ENCODE measurements at regions not wholly inside any gene's neighbourhood (a gene's known extent, or its start where the extent isn't known, plus 50 kb on each side); places are given as distances from the start of the nearest gene placed in this dataset.
"Not testable (repeated sequence)": the region's sequence is repeated elsewhere in the genome, so short reads cannot be mapped to it uniquely, and the experiment has no call there.

DNA sequence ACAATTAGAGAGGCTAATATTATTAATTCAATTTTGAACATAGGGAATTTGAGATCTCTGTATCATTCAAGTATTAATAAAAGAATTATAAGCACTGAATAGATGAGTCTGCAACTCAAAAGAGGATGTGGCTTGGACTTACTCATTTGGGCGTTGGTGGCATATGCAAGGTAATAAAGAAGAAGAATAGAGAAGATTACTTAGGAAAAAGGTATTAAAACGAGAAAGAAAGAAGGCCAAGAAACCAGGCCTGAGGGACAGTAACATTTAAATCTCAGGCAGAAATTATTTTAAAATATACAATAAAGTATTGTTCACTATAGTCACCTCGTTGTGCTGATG, 383.0 kb upstream of the INTU start:
- Histone ChIP-seq H3K9ac (ENCODE audit: low read depth, low read length) (no peak overlapping the region), H3K9me3 (ENCODE audit: control insufficient read depth, insufficient read depth, low read length) (no peaks in the 10 kb centered on the region), H3K36me3 (ENCODE audit: control insufficient read depth, insufficient read depth, low read length) (no peaks in the 10 kb centered on the region), H3K4me1 (ENCODE audit: control insufficient read depth, insufficient read depth, low read length) (no peaks in the 10 kb centered on the region), H3K4me3 (ENCODE audit: low read depth, low read length) (no peak overlapping the region), H3K27me3 (ENCODE audit: control insufficient read depth, insufficient read depth, low read length) (no peaks in the 10 kb centered on the region)

DNA sequence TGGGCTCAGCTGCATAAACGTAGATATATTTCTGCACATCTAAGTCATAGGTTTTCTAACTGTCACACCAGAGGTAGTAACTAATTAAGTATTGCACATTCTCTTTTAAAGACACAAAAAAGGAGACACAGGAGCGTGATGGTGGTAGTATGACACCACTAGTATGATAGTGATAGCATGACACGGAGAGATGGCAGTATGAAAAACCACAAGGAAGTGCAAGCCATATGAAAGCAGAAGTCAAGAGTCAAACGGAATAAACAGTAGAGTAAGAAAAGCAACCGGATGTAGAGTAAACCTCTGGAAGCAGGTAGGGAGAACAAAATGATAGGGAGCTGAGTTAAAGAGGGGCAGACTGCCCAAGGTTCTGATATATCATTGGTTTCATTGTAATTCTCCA, 382.2 kb upstream of the INTU start:
- no peaks in the 10 kb centered on the region for H3K4me1 ChIP-seq (ENCODE audit: control insufficient read depth, insufficient read depth, low read length)
- H3K27me3 ChIP-seq (ENCODE audit: control insufficient read depth, insufficient read depth, low read length) = no peaks in the 10 kb centered on the region
- no peaks in the 10 kb centered on the region for H3K9me3 ChIP-seq (ENCODE audit: control insufficient read depth, insufficient read depth, low read length)
- no peaks in the 10 kb centered on the region for H3K36me3 ChIP-seq (ENCODE audit: control insufficient read depth, insufficient read depth, low read length)
- no peak overlapping the region for H3K4me3 ChIP-seq (ENCODE audit: low read depth, low read length)
- no peak overlapping the region for H3K9ac ChIP-seq (ENCODE audit: low read depth, low read length)

DNA sequence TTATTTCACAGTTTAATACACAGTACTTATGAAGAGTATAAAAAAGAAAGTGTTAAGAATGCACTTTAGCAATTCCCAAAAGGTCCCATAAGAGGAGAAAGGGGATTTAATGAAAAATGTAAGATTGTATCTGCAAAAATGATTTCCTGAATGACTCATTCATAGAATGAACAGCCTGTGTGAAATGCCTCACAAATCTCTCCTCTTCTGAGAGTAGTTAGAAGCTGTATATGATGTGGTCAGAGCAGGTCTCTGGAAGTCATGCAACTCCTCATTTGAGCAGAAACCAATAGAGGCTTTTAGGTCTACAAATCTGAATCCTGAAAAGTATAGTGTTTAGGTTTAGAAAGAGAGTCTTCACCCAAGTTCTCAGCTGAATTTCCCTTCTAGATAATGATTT, 381.3 kb upstream of the INTU start:
- H3K9me3 ChIP-seq (ENCODE audit: control insufficient read depth, insufficient read depth, low read length) = no peaks in the 10 kb centered on the region
- no peaks in the 10 kb centered on the region for H3K27me3 ChIP-seq (ENCODE audit: control insufficient read depth, insufficient read depth, low read length)
- H3K4me1 ChIP-seq (ENCODE audit: control insufficient read depth, insufficient read depth, low read length) = no peaks in the 10 kb centered on the region
- H3K9ac ChIP-seq (ENCODE audit: low read depth, low read length) = no peak overlapping the region
- no peaks in the 10 kb centered on the region for H3K36me3 ChIP-seq (ENCODE audit: control insufficient read depth, insufficient read depth, low read length)
- no peak overlapping the region for H3K4me3 ChIP-seq (ENCODE audit: low read depth, low read length)

DNA sequence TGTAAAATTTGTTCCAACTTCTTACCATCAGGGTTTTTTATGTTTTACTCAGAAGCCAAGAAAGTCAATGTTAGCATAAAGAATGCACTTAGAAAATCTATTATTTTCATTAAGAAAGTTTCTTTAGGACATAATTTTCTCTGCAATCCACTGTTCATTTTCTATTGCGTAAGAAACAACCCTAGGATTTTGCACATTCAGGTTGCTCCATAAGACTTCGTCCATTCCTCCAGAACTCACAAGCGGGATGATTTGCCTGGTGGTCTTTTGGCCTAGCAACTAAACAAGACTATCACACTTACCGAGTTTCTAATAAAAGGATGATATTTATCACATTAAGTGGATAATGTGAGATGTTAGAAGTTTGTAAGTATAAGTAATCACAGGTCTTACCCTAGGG, 376.3 kb upstream of the INTU start:
- Histone ChIP-seq H3K4me1 (ENCODE audit: control insufficient read depth, insufficient read depth, low read length) (no peaks in the 10 kb centered on the region), H3K27me3 (ENCODE audit: control insufficient read depth, insufficient read depth, low read length) (no peaks in the 10 kb centered on the region), H3K9me3 (ENCODE audit: control insufficient read depth, insufficient read depth, low read length) (no peaks in the 10 kb centered on the region), H3K4me3 (ENCODE audit: low read depth, low read length) (no peak overlapping the region), H3K36me3 (ENCODE audit: control insufficient read depth, insufficient read depth, low read length) (no peaks in the 10 kb centered on the region), H3K9ac (ENCODE audit: low read depth, low read length) (no peak overlapping the region)

DNA sequence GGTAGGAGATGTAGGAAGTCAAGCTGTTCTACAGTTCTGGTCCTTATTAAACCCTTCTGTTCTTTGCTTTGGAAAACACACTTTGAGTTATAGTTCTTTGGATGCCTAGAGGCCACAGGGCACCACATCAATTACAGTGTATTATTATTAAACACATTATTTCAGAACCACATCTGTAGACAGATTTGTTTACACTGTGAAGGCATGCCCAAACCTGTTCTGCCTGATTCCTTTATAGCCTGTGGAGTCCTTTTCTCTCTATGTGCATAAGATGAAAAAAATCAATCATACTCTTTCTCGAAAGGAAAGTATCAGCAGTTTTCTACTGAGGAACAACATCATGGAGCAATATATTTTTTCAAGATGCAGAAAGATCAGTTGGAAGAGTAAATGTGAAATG, 371.3 kb upstream of the INTU start:
- Histone ChIP-seq H3K4me1 (ENCODE audit: control insufficient read depth, insufficient read depth, low read length) (no peaks in the 10 kb centered on the region), H3K27me3 (ENCODE audit: control insufficient read depth, insufficient read depth, low read length) (no peaks in the 10 kb centered on the region), H3K36me3 (ENCODE audit: control insufficient read depth, insufficient read depth, low read length) (no peaks in the 10 kb centered on the region), H3K4me3 (ENCODE audit: low read depth, low read length) (no peak overlapping the region), H3K9ac (ENCODE audit: low read depth, low read length) (no peak overlapping the region), H3K9me3 (ENCODE audit: control insufficient read depth, insufficient read depth, low read length) (no peaks in the 10 kb centered on the region)

DNA sequence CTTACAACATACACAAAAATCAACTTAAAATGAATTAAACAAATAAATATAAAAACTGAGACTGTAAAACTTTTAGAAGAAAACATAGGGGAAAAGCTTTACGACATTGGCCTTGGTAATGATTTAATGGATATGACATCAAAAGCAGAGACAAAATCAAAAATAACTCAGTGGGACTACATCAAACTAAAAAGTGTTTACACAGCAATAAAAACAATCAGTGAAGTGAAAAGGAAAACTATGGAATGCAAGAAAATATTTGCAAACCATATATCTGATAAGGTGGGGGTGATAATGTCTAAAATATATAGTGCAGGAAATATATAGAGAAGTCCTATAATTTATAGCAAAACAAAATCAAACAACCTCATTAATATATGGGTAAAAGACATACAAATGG, 364.4 kb upstream of the INTU start:
- H3K4me3 ChIP-seq (ENCODE audit: low read depth, low read length) = no peak overlapping the region
- no peaks in the 10 kb centered on the region for H3K36me3 ChIP-seq (ENCODE audit: control insufficient read depth, insufficient read depth, low read length)
- no peak overlapping the region for H3K9ac ChIP-seq (ENCODE audit: low read depth, low read length)
- H3K9me3 ChIP-seq (ENCODE audit: control insufficient read depth, insufficient read depth, low read length) = no peaks in the 10 kb centered on the region
- H3K27me3 ChIP-seq (ENCODE audit: control insufficient read depth, insufficient read depth, low read length) = no peaks in the 10 kb centered on the region
- H3K4me1 ChIP-seq (ENCODE audit: control insufficient read depth, insufficient read depth, low read length) = no peaks in the 10 kb centered on the region

DNA sequence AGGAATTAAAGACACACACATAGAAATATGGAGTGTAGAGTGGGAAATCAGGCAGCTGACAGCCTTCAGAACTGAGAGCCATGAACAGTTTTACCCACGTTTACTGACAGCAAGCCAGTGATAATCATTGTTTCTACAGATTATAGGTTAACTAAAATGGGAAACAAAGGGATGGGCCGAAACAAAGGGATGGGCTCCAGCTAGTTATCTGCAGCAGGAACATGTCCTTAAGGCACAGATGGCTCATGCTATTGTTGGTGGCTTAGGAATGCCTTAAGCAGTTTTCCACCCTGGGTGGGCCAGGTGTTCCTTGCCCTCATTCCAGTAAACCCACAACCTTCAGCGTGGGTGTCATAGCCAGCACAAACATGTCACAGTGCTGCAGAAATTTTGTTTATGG, 355.7 kb upstream of the INTU start:
- H3K9me3 ChIP-seq (ENCODE audit: control insufficient read depth, insufficient read depth, low read length); H3K9ac ChIP-seq (ENCODE audit: low read depth, low read length); H3K36me3 ChIP-seq (ENCODE audit: control insufficient read depth, insufficient read depth, low read length); H3K27me3 ChIP-seq (ENCODE audit: control insufficient read depth, insufficient read depth, low read length); H3K4me3 ChIP-seq (ENCODE audit: low read depth, low read length); H3K4me1 ChIP-seq (ENCODE audit: control insufficient read depth, insufficient read depth, low read length): not testable (repeated sequence)

DNA sequence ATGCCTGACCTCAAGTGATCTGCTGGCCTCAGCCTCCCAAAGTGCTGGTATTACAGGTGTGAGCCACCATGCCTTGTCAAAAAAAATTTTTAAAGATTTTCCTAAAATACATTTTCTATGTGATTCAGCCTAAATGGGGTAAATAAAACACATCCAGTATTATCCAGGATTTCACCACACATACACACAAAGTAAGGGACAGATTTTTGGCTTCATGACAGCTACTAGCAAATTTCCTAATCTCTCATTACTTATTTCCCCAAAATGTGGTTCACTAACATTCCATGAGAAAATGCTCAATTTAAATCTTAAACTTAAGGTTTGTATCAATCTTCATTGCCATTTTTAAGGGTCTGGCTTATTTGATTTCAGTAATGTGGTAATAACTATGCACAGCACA, 348.5 kb upstream of the INTU start:
- H3K36me3 ChIP-seq (ENCODE audit: control insufficient read depth, insufficient read depth, low read length) = no peaks in the 10 kb centered on the region
- no peaks in the 10 kb centered on the region for H3K4me1 ChIP-seq (ENCODE audit: control insufficient read depth, insufficient read depth, low read length)
- no peak overlapping the region for H3K4me3 ChIP-seq (ENCODE audit: low read depth, low read length)
- H3K27me3 ChIP-seq (ENCODE audit: control insufficient read depth, insufficient read depth, low read length) = no peaks in the 10 kb centered on the region
- no peak overlapping the region for H3K9ac ChIP-seq (ENCODE audit: low read depth, low read length)
- no peaks in the 10 kb centered on the region for H3K9me3 ChIP-seq (ENCODE audit: control insufficient read depth, insufficient read depth, low read length)

DNA sequence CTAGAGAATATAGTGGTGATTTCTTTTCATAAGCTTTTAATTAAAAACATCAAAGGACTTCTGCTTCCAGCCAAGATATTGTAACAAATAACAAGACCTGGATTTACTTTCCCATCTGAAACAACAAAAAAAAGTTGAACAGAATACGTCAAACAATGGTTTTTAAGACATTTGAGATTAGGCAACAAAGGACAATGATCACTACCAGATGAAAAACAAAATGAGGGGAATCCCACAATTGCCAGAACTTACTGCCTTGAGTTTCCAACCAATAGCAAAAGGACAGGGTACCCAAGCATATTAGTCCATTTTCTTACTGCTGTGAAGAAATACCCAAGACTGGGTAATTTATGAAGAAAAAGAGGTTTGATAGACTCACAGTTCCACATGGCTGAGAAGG, 341.4 kb upstream of the INTU start:
- H3K9me3 ChIP-seq (ENCODE audit: control insufficient read depth, insufficient read depth, low read length) = peaks cover 10% of the 10 kb centered on the region
- peaks cover 3% of the 10 kb centered on the region for H3K36me3 ChIP-seq (ENCODE audit: control insufficient read depth, insufficient read depth, low read length)
- no peak overlapping the region for H3K9ac ChIP-seq (ENCODE audit: low read depth, low read length)
- no peaks in the 10 kb centered on the region for H3K4me1 ChIP-seq (ENCODE audit: control insufficient read depth, insufficient read depth, low read length)
- H3K27me3 ChIP-seq (ENCODE audit: control insufficient read depth, insufficient read depth, low read length) = no peaks in the 10 kb centered on the region
- no peak overlapping the region for H3K4me3 ChIP-seq (ENCODE audit: low read depth, low read length)

DNA sequence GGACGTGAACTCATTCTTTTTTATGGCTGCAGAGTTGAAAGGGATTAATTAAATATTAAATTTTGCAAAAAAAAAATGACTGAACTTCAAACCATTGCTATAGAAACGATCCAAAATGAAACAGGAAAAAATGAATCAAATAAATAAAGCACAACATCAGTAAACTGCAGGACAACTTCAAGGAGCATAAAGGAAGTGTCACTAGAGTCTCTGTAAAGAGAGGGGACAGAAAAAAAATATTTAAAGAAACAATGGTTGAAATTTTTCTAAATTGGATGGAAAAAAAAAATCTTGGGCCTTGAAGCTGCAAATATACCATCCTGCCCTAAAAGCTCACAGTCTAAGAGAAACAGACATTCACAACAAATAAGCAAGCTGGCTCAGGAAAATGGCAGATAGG, 339.3 kb upstream of the INTU start:
- Histone ChIP-seq H3K36me3 (ENCODE audit: control insufficient read depth, insufficient read depth, low read length) (peaks cover 3% of the 10 kb centered on the region), H3K9ac (ENCODE audit: low read depth, low read length) (no peak overlapping the region), H3K9me3 (ENCODE audit: control insufficient read depth, insufficient read depth, low read length) (peaks cover 10% of the 10 kb centered on the region), H3K27me3 (ENCODE audit: control insufficient read depth, insufficient read depth, low read length) (no peaks in the 10 kb centered on the region), H3K4me1 (ENCODE audit: control insufficient read depth, insufficient read depth, low read length) (no peaks in the 10 kb centered on the region), H3K4me3 (ENCODE audit: low read depth, low read length) (no peak overlapping the region)

DNA sequence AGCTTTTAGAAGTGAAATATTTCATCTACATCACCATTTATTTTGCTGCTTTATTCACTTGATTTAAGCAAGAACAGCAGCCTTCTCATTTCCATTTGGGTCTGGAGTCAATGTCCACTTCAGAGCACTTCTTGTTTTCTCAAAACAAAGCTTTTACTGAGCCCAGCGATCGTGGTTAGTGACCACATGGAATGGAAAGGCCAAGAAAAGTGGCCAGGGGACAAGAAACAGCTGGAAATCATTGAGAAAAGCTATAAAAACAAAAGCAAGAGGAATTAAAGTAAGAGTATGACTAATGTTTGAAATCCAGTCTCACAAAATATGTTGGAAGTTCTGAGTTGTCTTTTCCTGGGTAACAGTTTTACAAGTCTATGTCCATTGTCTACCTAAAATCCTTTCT, 328.4 kb upstream of the INTU start:
- Histone ChIP-seq H3K36me3 (ENCODE audit: control insufficient read depth, insufficient read depth, low read length) (no peaks in the 10 kb centered on the region), H3K9ac (ENCODE audit: low read depth, low read length) (no peak overlapping the region), H3K4me1 (ENCODE audit: control insufficient read depth, insufficient read depth, low read length) (no peaks in the 10 kb centered on the region), H3K27me3 (ENCODE audit: control insufficient read depth, insufficient read depth, low read length) (no peaks in the 10 kb centered on the region), H3K9me3 (ENCODE audit: control insufficient read depth, insufficient read depth, low read length) (no peaks in the 10 kb centered on the region), H3K4me3 (ENCODE audit: low read depth, low read length) (no peak overlapping the region)

DNA sequence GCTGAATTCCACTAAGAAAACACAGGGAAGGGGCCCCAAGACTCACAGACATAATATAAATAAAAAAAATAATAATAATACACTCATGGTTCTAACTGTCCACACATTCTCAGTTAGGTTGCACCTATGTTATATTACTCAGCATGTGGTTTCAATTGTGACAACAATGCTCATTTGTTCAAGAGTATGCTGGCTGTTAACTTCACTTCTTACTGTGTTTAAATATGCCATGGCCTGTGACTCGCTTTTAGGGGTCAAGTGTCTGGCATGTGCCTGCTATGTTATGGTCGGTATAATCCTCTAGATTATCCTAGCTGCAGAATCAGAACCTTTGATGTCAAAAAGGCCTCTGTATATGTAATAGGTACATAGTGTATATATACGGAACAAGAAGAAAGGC, 324.8 kb upstream of the INTU start:
- Histone ChIP-seq H3K9me3 (ENCODE audit: control insufficient read depth, insufficient read depth, low read length) (no peaks in the 10 kb centered on the region), H3K4me1 (ENCODE audit: control insufficient read depth, insufficient read depth, low read length) (no peaks in the 10 kb centered on the region), H3K9ac (ENCODE audit: low read depth, low read length) (no peak overlapping the region), H3K36me3 (ENCODE audit: control insufficient read depth, insufficient read depth, low read length) (no peaks in the 10 kb centered on the region), H3K27me3 (ENCODE audit: control insufficient read depth, insufficient read depth, low read length) (no peaks in the 10 kb centered on the region), H3K4me3 (ENCODE audit: low read depth, low read length) (no peak overlapping the region)
